A673 (cell line): ENCODE measurements at regions not wholly inside any gene's neighbourhood (a gene's known extent, or its start where the extent isn't known, plus 50 kb on each side); places are given as distances from the start of the nearest gene placed in this dataset.

Source experiments
- BruUV-seq: library from RNA; stranded (reverse); fragments of 400-500 nt; replicated peaks from 2 replicates; lab custom pipeline; 2021; lab: Mats Ljungman, UMichigan
- CTCF ChIA-PET: fragments of 300-600 bp; sonication (Branson Sonifier 250); formaldehyde crosslinking; loops from one replicate; lab custom pipeline; 2022; ENCODE audit warnings: antibody characterized with exemption; lab: Charles Lee
- POLR2A ChIA-PET: fragments of 300-600 bp; sonication (Branson Sonifier 250); formaldehyde crosslinking; loops from one replicate; lab custom pipeline; 2022; ENCODE audit warnings: antibody characterized with exemption; ENCODE audit not compliant: low non-redundant PET; lab: Charles Lee
- DNase-seq: peaks from one replicate; pipeline ENCODE4 v3.0.0-alpha.2; 2015; ENCODE audit warnings: low spot score
- H3K27ac ChIP-seq: fragments of 200-600 bp; sonication (generic); 2 replicates; pipeline ENCODE4 v1.5.1; 2016; ENCODE audit warnings: mixed run types, low read depth, mild to moderate bottlenecking, mixed read lengths, antibody characterized with exemption, low read length; ENCODE audit not compliant: poor library complexity, severe bottlenecking
- H3K27me3 ChIP-seq: fragments of 200-600 bp; sonication (generic); replicated peaks from 2 replicates; pipeline ENCODE4 v1.6.1; 2017; ENCODE audit warnings: mixed run types, low read depth, mild to moderate bottlenecking, mixed read lengths, antibody characterized with exemption, low read length; ENCODE audit not compliant: insufficient read depth, poor library complexity
- H3K36me3 ChIP-seq: fragments of 200-600 bp; sonication (generic); 2 replicates; pipeline ENCODE4 v1.6.1; 2016; ENCODE audit warnings: mixed run types, mild to moderate bottlenecking, mixed read lengths, antibody characterized with exemption, low read length; ENCODE audit not compliant: insufficient read depth, poor library complexity, severe bottlenecking
- H3K4me1 ChIP-seq: fragments of 200-600 bp; sonication (generic); 2 replicates; pipeline ENCODE4 v1.6.1; 2017; ENCODE audit warnings: mixed run types, mild to moderate bottlenecking, mixed read lengths, antibody characterized with exemption, low read length; ENCODE audit not compliant: insufficient read depth, poor library complexity, severe bottlenecking
- H3K4me3 ChIP-seq: fragments of 200-600 bp; sonication (generic); 2 replicates; pipeline ENCODE4 v1.5.1; 2016; ENCODE audit warnings: low read depth, mixed run types, mild to moderate bottlenecking, mixed read lengths, low read length; ENCODE audit not compliant: poor library complexity, severe bottlenecking
- H3K9me3 ChIP-seq: fragments of 200-600 bp; sonication (generic); 2 replicates; pipeline ENCODE4 v1.6.1; 2016; ENCODE audit warnings: mixed run types, low read depth, mild to moderate bottlenecking, mixed read lengths, antibody characterized with exemption, low read length; ENCODE audit not compliant: poor library complexity, severe bottlenecking
- CTCF ChIP-seq: fragments of 300-800, 200-600 bp; sonication (generic); conservative IDR thresholded peaks from 2 replicates; pipeline ENCODE4 v1.5.1; 2017; ENCODE audit warnings: low read depth, mild to moderate bottlenecking, antibody characterized with exemption, low read length, moderate library complexity, mixed read lengths
- EZH2 ChIP-seq: fragments of 200-600 bp; sonication (generic); IDR thresholded peaks from 2 replicates; pipeline ENCODE4 v1.6.1; 2017; ENCODE audit warnings: borderline replicate concordance, low read depth, mild to moderate bottlenecking, mixed read lengths, antibody characterized with exemption, low read length; ENCODE audit not compliant: poor library complexity, severe bottlenecking
- intact Hi-C: fragments of 100-400 bp; cut with micrococcal nuclease; formaldehyde crosslinking; loops from one replicate; pipeline ENCODE4 v1.10.0; 2022; ENCODE audit not compliant: unreplicated experiment

- TF ChIP-seq CTCF (no peak), EZH2 (no peak)
- DNase-seq, result no peak
- no peaks in the 10 kb centered on the region for H3K4me1 ChIP-seq
- H3K9me3 ChIP-seq, result peaks cover 6% of the 10 kb centered on the region
- no peak overlapping the region for H3K4me3 ChIP-seq
- intact Hi-C loops, result loop anchor here (10.0 kb wide), 1 partner anchor 54 kb away; no protein-coding TSS in a partner anchor
- no peak overlapping the region for H3K27ac ChIP-seq
- POLR2A ChIA-PET, result no interaction called here
- CTCF ChIA-PET, result no interaction called here
- no peaks in the 10 kb centered on the region for H3K27me3 ChIP-seq
- BruUV-seq, result no TSS peak
- H3K36me3 ChIP-seq, result no peaks in the 10 kb centered on the region
Observed at GRCh38 chr7:46558482-46559193, 637.6 kb upstream of the IGFBP3 start.

- TF ChIP-seq EZH2 (no peak), CTCF (no peak)
- intact Hi-C loops, result loop anchor here (10.0 kb wide), 1 partner anchor 53 kb away; no protein-coding TSS in a partner anchor
- no TSS peak for BruUV-seq
- H3K27me3 ChIP-seq, result no peaks in the 10 kb centered on the region
- no peaks in the 10 kb centered on the region for H3K4me1 ChIP-seq
- no peak for DNase-seq
- H3K36me3 ChIP-seq, result no peaks in the 10 kb centered on the region
- H3K27ac ChIP-seq, result no peak overlapping the region
- ChIA-PET POLR2A (no interaction called here), CTCF (no interaction called here)
- no peak overlapping the region for H3K4me3 ChIP-seq
- peaks cover 6% of the 10 kb centered on the region for H3K9me3 ChIP-seq
Observed at GRCh38 chr7:46557781-46558180, 636.7 kb upstream of the IGFBP3 start.

DNA sequence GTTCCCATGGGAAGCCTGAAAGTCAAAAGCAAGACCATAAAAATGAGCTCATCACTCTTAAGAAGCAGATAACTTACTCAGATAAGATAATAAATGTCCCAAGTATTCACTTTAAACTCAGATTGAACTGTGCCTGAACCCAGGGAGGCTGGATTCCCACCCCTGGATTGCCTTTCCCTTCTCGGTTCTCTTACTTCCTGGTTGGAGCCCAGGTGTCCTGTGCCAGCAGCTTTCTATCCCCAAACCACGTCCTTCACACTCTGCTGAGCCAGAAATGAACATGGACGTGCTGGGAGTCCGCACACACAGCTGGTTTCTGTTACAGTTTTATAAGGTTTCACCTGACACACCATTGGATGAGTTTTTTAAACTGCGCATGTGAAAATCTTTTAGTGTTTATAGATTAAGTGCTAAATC is 636.2 kb upstream of the IGFBP3 start:
- H3K27ac ChIP-seq, result no peak overlapping the region
- peaks cover 6% of the 10 kb centered on the region for H3K9me3 ChIP-seq
- ChIA-PET CTCF (no interaction called here), POLR2A (no interaction called here)
- no peak overlapping the region for H3K4me3 ChIP-seq
- no peaks in the 10 kb centered on the region for H3K36me3 ChIP-seq
- H3K4me1 ChIP-seq, result no peaks in the 10 kb centered on the region
- TF ChIP-seq CTCF (no peak), EZH2 (no peak)
- DNase-seq, result no peak
- BruUV-seq, result no TSS peak
- H3K27me3 ChIP-seq, result no peaks in the 10 kb centered on the region
- intact Hi-C loops, result loop anchor here (10.0 kb wide), 1 partner anchor 53 kb away; no protein-coding TSS in a partner anchor
